ENCODE measurements at regions not wholly inside any gene's neighbourhood (a gene's known extent, or its start where the extent isn't known, plus 50 kb on each side); places are given as distances from the start of the nearest gene placed in this dataset.
"Not testable (repeated sequence)": the region's sequence is repeated elsewhere in the genome, so short reads cannot be mapped to it uniquely, and the experiment has no call there.

DNA sequence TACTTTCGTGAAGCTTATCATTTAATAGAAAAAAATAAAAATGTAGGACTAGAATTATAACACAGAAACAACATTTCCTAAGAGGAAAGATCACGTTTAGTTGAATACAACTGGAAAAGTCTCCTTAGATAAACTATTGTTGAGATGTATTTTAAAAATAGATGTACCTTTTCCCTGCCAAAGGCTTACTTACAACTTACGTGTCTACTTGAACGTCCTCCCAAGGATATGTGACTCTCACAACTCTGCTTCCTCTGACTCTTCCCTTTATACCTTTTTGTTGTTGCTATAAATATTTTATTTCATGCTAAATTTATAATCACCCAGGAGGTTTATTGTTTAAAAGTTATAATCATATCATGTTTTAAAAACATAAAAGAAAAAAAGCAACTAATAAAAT, 908.0 kb upstream of the ROBO1 start:
- H3K27me3 Mint-ChIP-seq: no peaks in the 10 kb centered on the region
- H3K9me3 Mint-ChIP-seq: peaks cover 2% of the 10 kb centered on the region
- H3K4me3 Mint-ChIP-seq: no peak overlapping the region
- no peaks in the 10 kb centered on the region for H3K36me3 Mint-ChIP-seq (ENCODE audit: low read depth)
- ChIA-PET POLR2A (no interaction called here), CTCF (no interaction called here)
- no peak overlapping the region for H3K27ac Mint-ChIP-seq
- no peak for DNase-seq
- H3K4me1 Mint-ChIP-seq: no peaks in the 10 kb centered on the region

DNA sequence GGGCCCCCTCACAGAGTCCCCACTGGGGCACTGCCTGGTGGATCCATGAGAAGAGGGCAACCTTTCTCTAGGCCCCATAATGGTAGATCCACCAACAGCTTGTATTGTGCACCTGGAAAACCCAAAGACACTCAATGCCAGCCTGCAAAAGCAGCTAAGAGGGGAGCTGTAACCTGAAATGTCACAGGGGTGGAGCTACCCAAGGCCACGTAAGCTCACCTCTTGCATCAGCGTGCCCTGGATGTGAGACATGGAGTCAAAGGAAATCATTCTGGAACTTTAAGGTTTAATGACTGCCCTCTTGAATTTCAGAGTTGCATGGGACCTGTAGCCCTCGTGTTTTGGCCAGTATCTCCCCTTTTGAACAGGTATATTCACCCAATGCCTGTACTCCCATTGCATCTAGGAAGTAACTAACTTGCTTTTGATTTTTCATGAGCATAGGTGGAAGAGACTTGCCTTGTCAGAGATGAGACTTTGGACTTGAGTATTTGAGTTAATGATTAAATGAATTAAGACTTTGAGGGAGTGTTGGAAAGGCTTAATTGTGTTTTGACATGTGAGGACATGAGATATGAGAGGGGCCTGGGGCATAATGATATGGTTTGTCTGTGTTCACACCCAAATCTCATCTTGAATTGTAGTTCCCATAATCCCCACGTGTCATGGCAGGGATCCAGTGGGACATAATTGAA, 900.9 kb upstream of the ROBO1 start:
- H3K36me3 Mint-ChIP-seq (ENCODE audit: low read depth): no peaks in the 10 kb centered on the region
- no peak overlapping the region for H3K4me3 Mint-ChIP-seq
- H3K27ac Mint-ChIP-seq: no peak overlapping the region
- POLR2A ChIA-PET: no interaction called here
- no peaks in the 10 kb centered on the region for H3K27me3 Mint-ChIP-seq
- CTCF ChIA-PET: no interaction called here
- peaks cover 16% of the 10 kb centered on the region for H3K9me3 Mint-ChIP-seq
- no peak for DNase-seq
- no peaks in the 10 kb centered on the region for H3K4me1 Mint-ChIP-seq

DNA sequence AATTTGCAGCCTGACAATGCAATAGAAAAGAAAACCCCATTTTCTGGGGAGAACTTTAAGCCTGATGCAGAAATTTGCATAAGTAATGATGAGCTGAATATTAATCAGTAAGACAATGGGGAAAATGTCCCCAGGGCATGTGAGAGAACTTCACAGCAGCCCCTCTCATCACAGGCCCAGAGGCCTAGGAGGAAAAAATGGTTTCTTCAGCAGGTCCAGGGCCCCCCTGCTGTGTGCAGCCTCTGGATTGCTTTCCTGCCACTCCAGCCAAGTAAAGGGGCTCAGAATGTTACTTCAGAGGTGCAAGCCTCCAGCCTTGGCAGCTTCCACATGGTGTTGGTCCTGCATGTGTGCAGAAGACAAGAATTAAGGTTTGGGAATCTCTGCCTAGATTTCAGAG, 900.3 kb upstream of the ROBO1 start:
- POLR2A ChIA-PET: no interaction called here
- CTCF ChIA-PET: no interaction called here
- Mint-ChIP-seq H3K27me3 (no peaks in the 10 kb centered on the region), H3K27ac (no peak overlapping the region), H3K4me3 (no peak overlapping the region), H3K36me3 (ENCODE audit: low read depth) (no peaks in the 10 kb centered on the region), H3K9me3 (peaks cover 16% of the 10 kb centered on the region), H3K4me1 (no peaks in the 10 kb centered on the region)
- no peak for DNase-seq

DNA sequence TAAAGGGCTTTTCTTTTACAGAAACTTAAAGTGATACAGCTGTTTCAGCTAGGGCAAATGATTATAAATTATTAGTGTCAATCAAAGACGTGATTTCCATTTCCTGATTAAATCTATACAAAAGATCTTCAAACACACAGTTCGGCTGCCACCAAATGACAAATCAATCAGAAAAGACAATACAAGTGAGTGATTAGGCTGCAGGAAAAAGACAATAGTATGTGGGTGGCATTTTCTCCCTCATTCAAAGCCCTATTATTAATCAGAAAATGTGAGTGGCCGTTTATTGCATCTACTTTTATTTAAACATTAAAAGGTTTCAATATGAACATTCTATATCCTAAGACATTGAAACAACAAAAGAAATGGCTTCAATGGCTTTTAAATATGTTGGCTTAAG, 895.6 kb upstream of the ROBO1 start:
- H3K9me3 Mint-ChIP-seq: peaks cover 8% of the 10 kb centered on the region
- POLR2A ChIA-PET: no interaction called here

DNA sequence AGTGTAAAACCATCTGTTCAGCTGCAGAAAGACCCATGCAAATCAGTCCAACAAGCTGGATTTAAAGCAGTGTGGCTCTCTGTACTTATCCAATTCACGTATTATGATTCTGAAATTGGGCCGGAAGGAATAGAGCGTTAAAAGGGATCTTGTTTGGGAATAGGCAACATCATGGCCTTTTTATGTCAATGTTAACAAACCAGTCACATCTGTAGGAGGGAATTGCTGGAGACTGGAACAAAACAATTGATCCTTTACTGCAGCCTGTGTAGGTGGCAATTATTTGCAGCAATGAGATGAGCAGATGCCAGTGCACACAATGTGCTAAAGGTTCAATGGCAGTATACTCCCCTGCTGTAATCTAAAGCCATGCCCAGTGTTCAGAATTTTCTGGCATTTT, 887.4 kb upstream of the ROBO1 start:
- Mint-ChIP-seq H3K4me3 (no peak overlapping the region), H3K9me3 (peaks cover 14% of the 10 kb centered on the region), H3K27me3 (no peaks in the 10 kb centered on the region), H3K27ac (no peak overlapping the region), H3K36me3 (ENCODE audit: low read depth) (no peaks in the 10 kb centered on the region), H3K4me1 (no peaks in the 10 kb centered on the region)
- no peak for DNase-seq
- ChIA-PET CTCF (no interaction called here), POLR2A (no interaction called here)

More for the DNA sequence above, 895.6 kb upstream of the ROBO1 start:
- Mint-ChIP-seq H3K27me3 (no peaks in the 10 kb centered on the region), H3K36me3 (ENCODE audit: low read depth) (no peaks in the 10 kb centered on the region), H3K27ac (no peak overlapping the region), H3K4me1 (no peaks in the 10 kb centered on the region), H3K4me3 (no peak overlapping the region)
- CTCF ChIA-PET: no interaction called here
- DNase-seq: no peak

DNA sequence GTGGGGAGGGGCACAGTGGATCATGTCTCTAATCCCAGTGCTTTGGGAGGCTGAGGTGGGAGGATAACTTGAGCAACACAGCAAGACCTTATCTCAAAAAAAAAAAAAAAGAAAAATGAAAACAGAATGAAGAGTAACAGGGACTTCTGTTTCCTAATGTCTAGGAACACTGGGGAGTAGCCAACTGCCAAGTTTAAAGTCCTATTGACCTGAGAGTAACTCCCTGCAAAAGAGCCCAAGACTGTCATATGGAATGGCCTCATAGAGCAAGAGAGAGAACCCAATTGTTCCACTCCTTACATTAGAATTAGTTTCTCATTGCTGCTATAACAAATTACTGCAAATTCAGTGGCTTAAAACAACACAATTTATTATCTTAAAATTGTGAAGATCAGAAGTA, 881.4 kb upstream of the ROBO1 start:
- H3K4me3 Mint-ChIP-seq: no peak overlapping the region
- H3K9me3 Mint-ChIP-seq: peaks cover 12% of the 10 kb centered on the region
- no peak for DNase-seq
- no peaks in the 10 kb centered on the region for H3K27me3 Mint-ChIP-seq
- H3K36me3 Mint-ChIP-seq (ENCODE audit: low read depth): no peaks in the 10 kb centered on the region
- CTCF ChIA-PET: no interaction called here
- no peak overlapping the region for H3K27ac Mint-ChIP-seq
- POLR2A ChIA-PET: no interaction called here
- no peaks in the 10 kb centered on the region for H3K4me1 Mint-ChIP-seq

DNA sequence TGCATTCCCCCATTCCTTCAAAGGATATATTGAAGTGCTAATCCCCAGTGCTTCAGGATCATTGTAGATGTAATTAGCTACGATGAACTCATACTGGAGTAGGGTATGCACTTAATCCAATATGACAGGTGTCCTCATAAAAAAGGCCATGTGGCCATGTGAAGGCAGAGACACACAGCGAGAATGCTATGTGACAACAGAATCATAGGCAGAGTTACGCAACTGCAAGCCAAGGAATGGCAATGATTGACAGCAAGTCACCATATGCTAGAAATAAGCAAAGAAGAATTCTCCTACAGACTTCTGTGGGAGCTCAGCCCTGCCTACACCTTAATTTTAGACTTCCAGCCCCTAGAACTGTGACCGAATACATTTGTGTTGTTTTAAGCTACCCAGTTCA, 875.6 kb upstream of the ROBO1 start:
- DNase-seq: no peak
- H3K4me3 Mint-ChIP-seq: no peak overlapping the region
- H3K4me1 Mint-ChIP-seq: no peaks in the 10 kb centered on the region
- peaks cover 3% of the 10 kb centered on the region for H3K9me3 Mint-ChIP-seq
- no peaks in the 10 kb centered on the region for H3K36me3 Mint-ChIP-seq (ENCODE audit: low read depth)
- H3K27me3 Mint-ChIP-seq: no peaks in the 10 kb centered on the region
- CTCF ChIA-PET: no interaction called here
- H3K27ac Mint-ChIP-seq: no peak overlapping the region
- POLR2A ChIA-PET: no interaction called here

DNA sequence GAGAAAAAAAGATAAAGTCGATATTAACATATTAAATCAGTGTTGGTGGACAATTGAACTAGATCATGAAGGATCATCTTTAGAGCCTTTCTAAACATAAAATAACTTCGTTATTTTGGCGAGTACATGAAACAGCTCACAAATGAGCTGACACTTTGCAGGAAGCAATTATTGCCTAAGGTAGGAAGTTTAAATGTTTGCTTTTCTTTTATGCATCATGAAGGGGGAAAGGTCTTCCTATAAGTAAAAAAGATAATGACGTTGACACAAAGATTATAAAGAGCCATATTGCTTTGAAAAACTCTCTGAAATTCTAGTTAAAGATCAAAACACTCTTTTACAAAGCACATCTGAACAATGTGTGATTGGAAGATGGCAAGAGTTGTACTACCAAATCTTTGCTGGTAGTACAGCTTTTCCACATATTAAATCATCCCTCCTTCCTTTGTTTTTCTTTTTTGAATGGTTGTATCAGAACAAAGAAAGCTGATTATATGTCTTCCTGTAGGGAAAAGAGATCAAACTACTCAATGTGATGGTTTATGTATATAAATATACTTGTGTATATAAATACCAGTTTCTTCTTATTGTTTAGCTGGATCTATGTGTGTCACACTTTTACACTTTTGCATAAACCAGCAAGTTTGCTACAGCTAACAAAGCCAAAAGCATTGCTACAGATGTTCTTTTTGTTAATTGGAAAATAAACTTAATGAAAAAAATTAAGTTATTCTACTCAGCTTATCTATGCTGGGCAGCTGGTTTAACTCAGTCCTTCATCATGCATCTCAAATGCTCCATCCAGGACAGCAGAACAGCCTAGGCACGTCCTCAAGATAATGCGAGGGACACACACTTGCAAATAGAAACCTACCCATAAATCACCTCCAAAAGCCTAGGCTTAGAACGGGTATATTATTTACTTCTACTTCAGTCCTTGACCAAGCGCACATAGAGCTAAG, 850.8 kb upstream of the ROBO1 start:
- Mint-ChIP-seq H3K9me3 (no peaks in the 10 kb centered on the region), H3K4me1 (no peaks in the 10 kb centered on the region), H3K27me3 (no peaks in the 10 kb centered on the region), H3K4me3 (no peak overlapping the region), H3K36me3 (ENCODE audit: low read depth) (no peaks in the 10 kb centered on the region), H3K27ac (no peak overlapping the region)
- DNase-seq: no peak
- CTCF ChIA-PET: no interaction called here
- POLR2A ChIA-PET: no interaction called here

DNA sequence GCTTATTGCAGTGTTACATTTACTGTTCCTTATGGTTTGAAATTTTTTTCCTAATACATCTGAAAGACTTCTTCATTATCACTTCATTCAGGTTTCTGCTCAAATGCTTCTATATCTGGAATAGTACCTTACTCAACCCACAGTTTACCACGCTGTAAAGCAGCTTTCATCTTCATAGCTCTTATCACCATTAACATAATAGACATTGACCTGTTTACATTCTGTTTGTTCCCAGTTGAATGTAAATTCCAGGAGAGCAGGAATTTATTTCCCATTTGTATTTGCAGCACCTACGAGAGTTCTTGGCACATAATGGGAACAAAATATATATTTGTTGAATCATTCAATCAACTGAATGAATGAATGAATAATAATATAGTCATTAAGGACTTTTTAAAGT, 844.6 kb upstream of the ROBO1 start:
- POLR2A ChIA-PET: no interaction called here
- peaks cover 2% of the 10 kb centered on the region for H3K9me3 Mint-ChIP-seq
- CTCF ChIA-PET: no interaction called here

DNA sequence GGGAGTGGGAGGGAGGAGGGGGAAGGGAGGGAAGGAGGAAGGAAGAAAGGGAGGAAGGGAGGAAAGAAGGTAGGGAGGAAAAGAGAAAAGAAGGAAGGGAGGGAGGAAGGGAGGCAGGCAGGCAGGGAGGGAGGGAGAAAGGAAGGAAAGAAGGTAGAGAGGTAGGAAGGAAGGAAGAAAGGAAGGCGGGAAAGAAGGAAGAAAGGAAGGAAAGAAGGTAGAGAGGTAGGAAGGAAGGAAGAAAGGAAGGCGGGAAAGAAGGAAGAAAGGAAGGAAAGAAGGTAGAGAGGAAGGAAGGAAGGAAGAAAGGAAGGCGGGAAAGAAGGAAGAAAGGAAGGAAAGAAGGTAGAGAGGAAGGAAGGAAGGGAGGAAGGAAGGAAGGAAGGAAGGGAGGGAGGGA, 840.3 kb upstream of the ROBO1 start:
- H3K27ac Mint-ChIP-seq; H3K9me3 Mint-ChIP-seq; H3K4me1 Mint-ChIP-seq; DNase-seq; H3K4me3 Mint-ChIP-seq; H3K36me3 Mint-ChIP-seq (ENCODE audit: low read depth); POLR2A ChIA-PET; H3K27me3 Mint-ChIP-seq; CTCF ChIA-PET: not testable (repeated sequence)

More for the DNA sequence above, 844.6 kb upstream of the ROBO1 start:
- no peaks in the 10 kb centered on the region for H3K36me3 Mint-ChIP-seq (ENCODE audit: low read depth)
- no peak overlapping the region for H3K27ac Mint-ChIP-seq
- no peak for DNase-seq
- no peaks in the 10 kb centered on the region for H3K27me3 Mint-ChIP-seq
- H3K4me3 Mint-ChIP-seq: no peak overlapping the region
- H3K4me1 Mint-ChIP-seq: no peaks in the 10 kb centered on the region

DNA sequence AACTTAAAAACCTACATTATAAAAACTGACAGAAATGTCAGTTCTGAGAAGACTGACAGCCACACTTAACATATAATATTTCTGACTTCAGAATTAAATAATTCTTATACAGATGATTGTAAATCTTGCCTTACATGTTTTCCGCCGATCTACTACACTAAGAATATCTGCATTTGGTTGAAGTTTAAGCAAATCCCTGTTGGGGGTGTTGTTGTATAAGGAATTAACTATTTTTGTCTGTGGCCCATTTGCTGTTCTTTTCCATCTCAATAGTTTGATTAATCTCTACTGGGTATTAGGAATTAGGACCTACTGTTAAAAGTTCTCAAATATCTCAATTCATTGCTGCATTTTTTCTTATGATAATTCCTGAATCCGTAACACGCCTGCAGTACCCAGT, 838.3 kb upstream of the ROBO1 start:
- ChIA-PET POLR2A (no interaction called here), CTCF (no interaction called here)
- Mint-ChIP-seq H3K9me3 (peaks cover 4% of the 10 kb centered on the region), H3K36me3 (ENCODE audit: low read depth) (no peaks in the 10 kb centered on the region), H3K4me3 (no peak overlapping the region), H3K27ac (no peak overlapping the region), H3K27me3 (no peaks in the 10 kb centered on the region), H3K4me1 (no peaks in the 10 kb centered on the region)
- DNase-seq: no peak

DNA sequence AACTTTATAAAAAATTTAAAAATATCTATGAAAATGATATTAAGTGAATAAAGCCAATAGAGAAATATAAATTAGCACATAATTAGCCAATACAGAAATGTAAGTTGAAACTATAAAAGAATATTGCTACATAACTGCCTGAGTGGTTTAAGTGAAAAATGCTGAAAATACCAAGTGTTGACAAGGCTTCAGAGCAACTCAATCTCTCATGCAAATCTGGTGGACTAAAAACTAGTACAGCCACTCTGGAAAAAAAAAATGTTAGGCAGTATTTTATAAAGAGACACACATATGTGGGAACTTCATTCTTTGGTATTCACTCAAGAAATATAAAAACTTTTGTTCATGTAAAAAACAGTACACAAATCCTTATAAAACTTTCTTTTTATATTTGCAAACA, 833.7 kb upstream of the ROBO1 start:
- no peak for DNase-seq
- Mint-ChIP-seq H3K9me3 (peaks cover 9% of the 10 kb centered on the region), H3K4me1 (no peaks in the 10 kb centered on the region), H3K27me3 (no peaks in the 10 kb centered on the region), H3K27ac (no peak overlapping the region), H3K36me3 (ENCODE audit: low read depth) (no peaks in the 10 kb centered on the region), H3K4me3 (no peak overlapping the region)
- ChIA-PET CTCF (no interaction called here), POLR2A (no interaction called here)

DNA sequence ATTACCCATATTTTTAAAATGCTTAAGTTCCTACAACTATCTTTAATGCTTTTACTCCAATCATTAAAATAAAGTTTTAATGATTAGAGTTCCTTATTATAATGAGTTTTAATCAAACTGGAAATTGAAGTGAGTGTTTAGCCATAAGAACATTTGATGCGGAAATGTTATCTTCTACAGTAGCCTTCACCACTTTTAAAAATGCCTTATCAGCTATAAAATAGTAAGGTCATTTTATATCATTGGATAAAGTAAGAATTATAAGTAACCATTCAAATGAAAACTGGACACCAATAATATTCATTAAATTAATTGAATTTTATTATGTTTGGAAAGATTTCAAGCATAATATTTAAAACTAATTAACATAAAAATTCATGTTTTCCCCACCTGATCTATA, 825.0 kb upstream of the ROBO1 start:
- no peaks in the 10 kb centered on the region for H3K36me3 Mint-ChIP-seq (ENCODE audit: low read depth)
- CTCF ChIA-PET: no interaction called here
- POLR2A ChIA-PET: no interaction called here
- no peaks in the 10 kb centered on the region for H3K4me1 Mint-ChIP-seq
- H3K4me3 Mint-ChIP-seq: no peak overlapping the region
- no peaks in the 10 kb centered on the region for H3K27me3 Mint-ChIP-seq
- no peaks in the 10 kb centered on the region for H3K9me3 Mint-ChIP-seq
- no peak overlapping the region for H3K27ac Mint-ChIP-seq
- DNase-seq: no peak

DNA sequence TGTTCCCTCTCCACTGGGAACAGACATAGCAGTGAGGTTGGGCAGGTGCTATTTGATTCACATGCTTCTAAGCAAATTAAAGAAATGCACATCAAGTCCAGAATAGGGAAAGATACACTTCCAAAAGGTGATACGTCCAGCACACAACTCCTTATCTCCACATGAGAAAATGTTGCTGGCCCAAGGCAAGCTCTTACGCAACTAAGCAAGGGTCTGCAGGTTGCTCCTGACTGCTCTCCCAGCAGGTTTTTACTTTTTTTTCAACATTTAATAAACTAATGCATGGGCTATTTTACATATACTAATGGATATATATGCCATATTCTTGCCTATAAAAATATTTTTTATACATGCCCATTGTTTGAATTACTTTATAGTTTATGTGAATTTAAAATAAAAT, 818.5 kb upstream of the ROBO1 start:
- Mint-ChIP-seq H3K9me3 (no peaks in the 10 kb centered on the region), H3K27ac (no peak overlapping the region), H3K4me1 (no peaks in the 10 kb centered on the region), H3K4me3 (no peak overlapping the region), H3K36me3 (ENCODE audit: low read depth) (no peaks in the 10 kb centered on the region), H3K27me3 (no peaks in the 10 kb centered on the region)
- DNase-seq: no peak
- ChIA-PET CTCF (no interaction called here), POLR2A (no interaction called here)

Measured in activated CD4-positive, alpha-beta T cell treated with anti-CD3 and anti-CD28 coated beads, Interleukin-2, amount 10 ng/mL, durations not matched to agents 7 days and 5 days (primary cell).